WTC11 (cell line): ENCODE measurements at regions not wholly inside any gene's neighbourhood (a gene's known extent, or its start where the extent isn't known, plus 50 kb on each side); places are given as distances from the start of the nearest gene placed in this dataset.
A peak's percentile ranks its signal among the peaks of the same experiment; 100 is the strongest.

Source experiments
- ATAC-seq: fragments of 200-7000 bp; cut with Tn5 transposase; 2 replicates; pipeline ENCODE4 v1.10.0; 2021; ENCODE audit warnings: mild to moderate bottlenecking, moderate library complexity
- CTCF ChIA-PET: fragments of 300-600 bp; sonication (Branson Sonifier 250); formaldehyde crosslinking; loops from one replicate; lab custom pipeline; 2021; ENCODE audit warnings: antibody characterized with exemption; lab: Charles Lee
- POLR2A ChIA-PET: fragments of 350-600 bp; sonication (Branson Sonifier 250); formaldehyde crosslinking; loops from one replicate; lab custom pipeline; 2021; ENCODE audit warnings: antibody characterized with exemption; lab: Charles Lee
- DNase-seq: peaks from one replicate; pipeline ENCODE4 v3.0.0; 2021; ENCODE audit warnings: low spot score
- H3K27ac Mint-ChIP-seq: 2 replicates; pipeline ENCODE4 v1.8.0; 2021; ENCODE audit warnings: mixed read lengths
- H3K27me3 Mint-ChIP-seq: 2 replicates; pipeline ENCODE4 v1.8.0; 2021; ENCODE audit warnings: low read depth, mild to moderate bottlenecking, moderate library complexity, mixed read lengths
- H3K36me3 Mint-ChIP-seq: 2 replicates; pipeline ENCODE4 v1.8.0; 2021; ENCODE audit warnings: mixed read lengths
- H3K4me1 Mint-ChIP-seq: 2 replicates; pipeline ENCODE4 v1.8.0; 2022; ENCODE audit warnings: mixed read lengths
- H3K4me3 Mint-ChIP-seq: 2 replicates; pipeline ENCODE4 v1.8.0; 2021; ENCODE audit warnings: mild to moderate bottlenecking, moderate library complexity, mixed read lengths
- H3K9me3 Mint-ChIP-seq: 2 replicates; pipeline ENCODE4 v1.8.0; 2021; ENCODE audit warnings: mixed read lengths
- E2F5 ChIP-seq: sonication (generic); formaldehyde crosslinking; IDR thresholded peaks from 2 replicates; pipeline ENCODE4 v1.8.1; 2022; ENCODE audit warnings: mild to moderate bottlenecking, moderate library complexity, missing genetic modification reagents
- ELF4 ChIP-seq: sonication (generic); formaldehyde crosslinking; IDR thresholded peaks from 2 replicates; pipeline ENCODE4 v1.8.1; 2022; ENCODE audit warnings: low read depth, mild to moderate bottlenecking, moderate library complexity, missing genetic modification reagents
- EMX1 ChIP-seq: fragments of 250-450 bp; sonication (Bioruptor Pico); IDR thresholded peaks from 2 replicates; pipeline ENCODE4 v1.8.0; 2021; ENCODE audit warnings: mild to moderate bottlenecking
- ESRRA ChIP-seq: sonication (generic); formaldehyde crosslinking; IDR thresholded peaks from 2 replicates; pipeline ENCODE4 v1.8.1; 2022; ENCODE audit warnings: mild to moderate bottlenecking, missing genetic modification reagents, borderline replicate concordance
- ETV6 ChIP-seq: sonication (generic); formaldehyde crosslinking; IDR thresholded peaks from 2 replicates; pipeline ENCODE4 v1.8.1; 2022; ENCODE audit warnings: mild to moderate bottlenecking, missing genetic modification reagents
- FOXP1 ChIP-seq: sonication (generic); formaldehyde crosslinking; IDR thresholded peaks from 2 replicates; pipeline ENCODE4 v1.8.0; 2022; ENCODE audit warnings: missing genetic modification reagents, mild to moderate bottlenecking, moderate library complexity, borderline replicate concordance
- GABPB1 ChIP-seq: sonication (generic); formaldehyde crosslinking; IDR thresholded peaks from 2 replicates; pipeline ENCODE4 v1.8.1; 2023; ENCODE audit warnings: mild to moderate bottlenecking, missing genetic modification reagents
- GTF2I ChIP-seq: fragments of 250-450 bp; sonication (Bioruptor Pico); conservative IDR thresholded peaks from 2 replicates; pipeline ENCODE4 v1.4.0; 2021; ENCODE audit warnings: mild to moderate bottlenecking
- HMGA2 ChIP-seq: fragments of 250-450 bp; sonication (Bioruptor Pico); IDR thresholded peaks from 2 replicates; pipeline ENCODE4 v1.4.0; 2021; ENCODE audit warnings: mild to moderate bottlenecking, moderate library complexity
- SOX15 ChIP-seq: fragments of 250-450 bp; sonication (Bioruptor Pico); IDR thresholded peaks from 2 replicates; pipeline ENCODE4 v1.9.0; 2021; ENCODE audit warnings: mild to moderate bottlenecking
- SP1 ChIP-seq: sonication (generic); formaldehyde crosslinking; conservative IDR thresholded peaks from 2 replicates; pipeline ENCODE4 v1.8.1; 2022; ENCODE audit warnings: missing genetic modification reagents
- ZNF263 ChIP-seq: sonication (generic); formaldehyde crosslinking; IDR thresholded peaks from 2 replicates; pipeline ENCODE4 v1.8.1; 2022; ENCODE audit warnings: low read depth, mild to moderate bottlenecking, moderate library complexity, missing genetic modification reagents
- ZNF281 ChIP-seq: sonication (generic); formaldehyde crosslinking; IDR thresholded peaks from 2 replicates; pipeline ENCODE4 v1.8.0; 2023; ENCODE audit warnings: mild to moderate bottlenecking, missing genetic modification reagents
- ZNF317 ChIP-seq: sonication (generic); formaldehyde crosslinking; IDR thresholded peaks from 2 replicates; pipeline ENCODE4 v1.8.1; 2023; ENCODE audit warnings: low read depth, mild to moderate bottlenecking, moderate library complexity, missing genetic modification reagents, borderline replicate concordance
- ZNF396 ChIP-seq: fragments of 250-450 bp; sonication (Bioruptor Pico); IDR thresholded peaks from 2 replicates; pipeline ENCODE4 v1.8.0; 2021; ENCODE audit warnings: mild to moderate bottlenecking, moderate library complexity, borderline replicate concordance
- ZNF416 ChIP-seq: fragments of 250-450 bp; sonication (Bioruptor Pico); IDR thresholded peaks from 2 replicates; pipeline ENCODE4 v1.9.0; 2021; ENCODE audit warnings: mild to moderate bottlenecking, inconsistent platforms
- ZNF423 ChIP-seq: fragments of 250-450 bp; sonication (Bioruptor Pico); IDR thresholded peaks from 2 replicates; pipeline ENCODE4 v2.1.2; 2022; ENCODE audit warnings: mild to moderate bottlenecking, moderate library complexity
- ZNF512 ChIP-seq: sonication (generic); formaldehyde crosslinking; IDR thresholded peaks from 2 replicates; pipeline ENCODE4 v1.8.1; 2022; ENCODE audit warnings: missing genetic modification reagents, borderline replicate concordance
- TF ChIP-seq, protein P1 (sequence below): sonication (generic); formaldehyde crosslinking; IDR thresholded peaks from 2 replicates; pipeline ENCODE4 v1.8.0; 2022; ENCODE audit warnings: mild to moderate bottlenecking, missing genetic modification reagents
- TF ChIP-seq, protein P2 (sequence below): sonication (generic); formaldehyde crosslinking; IDR thresholded peaks from 2 replicates; pipeline ENCODE4 v1.8.0; 2022; ENCODE audit warnings: mild to moderate bottlenecking, missing genetic modification reagents
- TF ChIP-seq, protein P3 (sequence below): sonication (generic); formaldehyde crosslinking; IDR thresholded peaks from 2 replicates; pipeline ENCODE4 v1.8.0; 2022; ENCODE audit warnings: mild to moderate bottlenecking, missing genetic modification reagents
- TF ChIP-seq, protein P4 (sequence below): fragments of 250-450 bp; sonication (Bioruptor Pico); IDR thresholded peaks from 2 replicates; pipeline ENCODE4 v1.9.0; 2021; ENCODE audit warnings: mild to moderate bottlenecking
- TF ChIP-seq, protein P5 (sequence below): sonication (generic); formaldehyde crosslinking; IDR thresholded peaks from 2 replicates; pipeline ENCODE4 v1.8.1; 2022; ENCODE audit warnings: low read depth, mild to moderate bottlenecking, moderate library complexity, missing genetic modification reagents, borderline replicate concordance

DNA sequence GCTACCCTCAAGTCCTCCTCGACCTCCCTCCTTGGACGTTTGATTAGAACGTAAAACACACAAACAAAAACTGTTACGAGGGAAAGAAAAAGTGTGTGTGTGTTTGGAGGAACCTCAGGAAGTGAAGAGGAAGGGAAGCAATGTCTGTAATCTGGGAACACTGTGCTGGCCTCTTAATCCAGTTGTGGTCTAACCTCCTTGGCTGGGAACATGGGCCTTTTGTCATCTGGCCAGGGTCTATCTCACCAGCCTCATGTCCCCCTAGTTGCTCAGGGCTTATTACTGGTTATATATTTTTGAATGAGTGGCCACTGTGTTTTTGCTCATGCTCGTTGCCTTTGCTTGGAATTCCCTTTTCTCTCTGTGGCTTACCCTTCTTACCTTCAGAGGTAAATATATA, 89.0 kb upstream of the RASGRF1 start (continued):
- TF ChIP-seq FOXP1 (CRISPR knock-in tag) (no peak), SP1 (CRISPR knock-in tag) (no peak), ESRRA (no peak)

GRCh38 chr15:79179108-79179561, 88.6 kb upstream of the RASGRF1 start:
- no peaks in the 10 kb centered on the region for H3K36me3 Mint-ChIP-seq
- TF ChIP-seq, protein P1, sequence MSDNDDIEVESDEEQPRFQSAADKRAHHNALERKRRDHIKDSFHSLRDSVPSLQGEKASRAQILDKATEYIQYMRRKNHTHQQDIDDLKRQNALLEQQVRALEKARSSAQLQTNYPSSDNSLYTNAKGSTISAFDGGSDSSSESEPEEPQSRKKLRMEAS: no peak
- TF ChIP-seq ZNF416 (CRISPR knock-in tag) (no peak), SP1 (CRISPR knock-in tag) (no peak), GABPB1 (CRISPR knock-in tag) (0 out of 2 replicates have a peak, but pooled peaks have one; percentile 12), EMX1 (CRISPR knock-in tag) (no peak), GTF2I (no peak), ELF4 (CRISPR knock-in tag) (no peak)
- TF ChIP-seq, all 79 proteins: peak for 1
- peak; percentile 67 for ATAC-seq
- Mint-ChIP-seq H3K4me1 (peaks cover 9% of the 10 kb centered on the region), H3K9me3 (no peaks in the 10 kb centered on the region), H3K27me3 (peaks cover 5% of the 10 kb centered on the region; the same call in 1 of the 2 replicates), H3K27ac (no peak overlapping the region), H3K4me3 (no peak overlapping the region)
- POLR2A ChIA-PET: no interaction called here
- no peak for DNase-seq
- CTCF ChIA-PET: interaction anchor here (0.7 to 11.1 kb wide), 3 partner anchors 151 to 272 kb away, joined by 3 to 276 read pairs (median 3); no protein-coding TSS in a partner anchor

GRCh38 chr15:79178594-79178993, 88.0 kb upstream of the RASGRF1 start:
- H3K27ac Mint-ChIP-seq: no peak overlapping the region
- TF ChIP-seq, protein P2, sequence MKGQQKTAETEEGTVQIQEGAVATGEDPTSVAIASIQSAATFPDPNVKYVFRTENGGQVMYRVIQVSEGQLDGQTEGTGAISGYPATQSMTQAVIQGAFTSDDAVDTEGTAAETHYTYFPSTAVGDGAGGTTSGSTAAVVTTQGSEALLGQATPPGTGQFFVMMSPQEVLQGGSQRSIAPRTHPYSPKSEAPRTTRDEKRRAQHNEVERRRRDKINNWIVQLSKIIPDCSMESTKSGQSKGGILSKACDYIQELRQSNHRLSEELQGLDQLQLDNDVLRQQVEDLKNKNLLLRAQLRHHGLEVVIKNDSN (CRISPR knock-in tag): no peak
- TF ChIP-seq, protein P3, sequence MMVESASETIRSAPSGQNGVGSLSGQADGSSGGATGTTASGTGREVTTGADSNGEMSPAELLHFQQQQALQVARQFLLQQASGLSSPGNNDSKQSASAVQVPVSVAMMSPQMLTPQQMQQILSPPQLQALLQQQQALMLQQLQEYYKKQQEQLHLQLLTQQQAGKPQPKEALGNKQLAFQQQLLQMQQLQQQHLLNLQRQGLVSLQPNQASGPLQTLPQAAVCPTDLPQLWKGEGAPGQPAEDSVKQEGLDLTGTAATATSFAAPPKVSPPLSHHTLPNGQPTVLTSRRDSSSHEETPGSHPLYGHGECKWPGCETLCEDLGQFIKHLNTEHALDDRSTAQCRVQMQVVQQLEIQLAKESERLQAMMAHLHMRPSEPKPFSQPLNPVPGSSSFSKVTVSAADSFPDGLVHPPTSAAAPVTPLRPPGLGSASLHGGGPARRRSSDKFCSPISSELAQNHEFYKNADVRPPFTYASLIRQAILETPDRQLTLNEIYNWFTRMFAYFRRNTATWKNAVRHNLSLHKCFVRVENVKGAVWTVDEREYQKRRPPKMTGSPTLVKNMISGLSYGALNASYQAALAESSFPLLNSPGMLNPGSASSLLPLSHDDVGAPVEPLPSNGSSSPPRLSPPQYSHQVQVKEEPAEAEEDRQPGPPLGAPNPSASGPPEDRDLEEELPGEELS (CRISPR knock-in tag): no peak
- TF ChIP-seq SOX15 (CRISPR knock-in tag) (no peak), ZNF317 (CRISPR knock-in tag) (no peak), E2F5 (CRISPR knock-in tag) (no peak), ETV6 (CRISPR knock-in tag) (no peak), ZNF396 (CRISPR knock-in tag) (no peak), ZNF423 (CRISPR knock-in tag) (no peak), GABPB1 (CRISPR knock-in tag) (no peak), ZNF281 (CRISPR knock-in tag) (no peak), ZNF512 (CRISPR knock-in tag) (no peak), HMGA2 (CRISPR knock-in tag) (no peak), ZNF263 (CRISPR knock-in tag) (no peak)
- TF ChIP-seq, protein P4, sequence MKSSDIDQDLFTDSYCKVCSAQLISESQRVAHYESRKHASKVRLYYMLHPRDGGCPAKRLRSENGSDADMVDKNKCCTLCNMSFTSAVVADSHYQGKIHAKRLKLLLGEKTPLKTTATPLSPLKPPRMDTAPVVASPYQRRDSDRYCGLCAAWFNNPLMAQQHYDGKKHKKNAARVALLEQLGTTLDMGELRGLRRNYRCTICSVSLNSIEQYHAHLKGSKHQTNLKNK: no peak
- TF ChIP-seq, protein P5, sequence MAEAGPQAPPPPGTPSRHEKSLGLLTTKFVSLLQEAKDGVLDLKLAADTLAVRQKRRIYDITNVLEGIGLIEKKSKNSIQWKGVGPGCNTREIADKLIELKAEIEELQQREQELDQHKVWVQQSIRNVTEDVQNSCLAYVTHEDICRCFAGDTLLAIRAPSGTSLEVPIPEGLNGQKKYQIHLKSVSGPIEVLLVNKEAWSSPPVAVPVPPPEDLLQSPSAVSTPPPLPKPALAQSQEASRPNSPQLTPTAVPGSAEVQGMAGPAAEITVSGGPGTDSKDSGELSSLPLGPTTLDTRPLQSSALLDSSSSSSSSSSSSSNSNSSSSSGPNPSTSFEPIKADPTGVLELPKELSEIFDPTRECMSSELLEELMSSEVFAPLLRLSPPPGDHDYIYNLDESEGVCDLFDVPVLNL (CRISPR knock-in tag): no peak
- peaks cover 9% of the 10 kb centered on the region for H3K4me1 Mint-ChIP-seq
- ChIA-PET CTCF (interaction anchor here (0.7 to 11.1 kb wide), 3 partner anchors 150 to 271 kb away, joined by 3 to 276 read pairs (median 3); no protein-coding TSS in a partner anchor), POLR2A (no interaction called here)
- no peaks in the 10 kb centered on the region for H3K9me3 Mint-ChIP-seq
- H3K36me3 Mint-ChIP-seq: no peaks in the 10 kb centered on the region
- peaks cover 5% of the 10 kb centered on the region; the same call in 1 of the 2 replicates for H3K27me3 Mint-ChIP-seq
- H3K4me3 Mint-ChIP-seq: no peak overlapping the region
- DNase-seq (no peak), ATAC-seq (no peak)
